ENCODE measurements at regions not wholly inside any gene's neighbourhood (a gene's known extent, or its start where the extent isn't known, plus 50 kb on each side); places are given as distances from the start of the nearest gene placed in this dataset.

- no peak for DNase-seq
- Mint-ChIP-seq H3K27me3 (ENCODE audit: low read depth) (no peaks in the 10 kb centered on the region; the same call in 1 of the 2 replicates), H3K4me3 (no peak overlapping the region), H3K27ac (no peak overlapping the region), H3K36me3 (ENCODE audit: insufficient read depth in 1 of 3, low read depth in 3 of 3) (peaks cover 2 to 19% (median 14%) of the 10 kb centered on the region in 3 experiments; a peak in 5 of 7 replicates), H3K4me1 (peaks cover 10 to 15% of the 10 kb centered on the region in 2 experiments), H3K9me3 (peaks cover 12 to 21% of the 10 kb centered on the region in 2 experiments)
- Histone ChIP-seq H3K23me2 (ENCODE audit: insufficient read length, low read depth, low read length, poor library complexity, severe bottlenecking) (no peaks in the 10 kb centered on the region), H4K20me1 (ENCODE audit: control insufficient read depth, insufficient read depth, insufficient read length) (no peaks in the 10 kb centered on the region), H3K79me1 (ENCODE audit: insufficient read depth, low read depth, low read length, poor library complexity, severe bottlenecking) (no peaks in the 10 kb centered on the region), H2BK120ac (ENCODE audit: low read depth, low read length, poor library complexity, severe bottlenecking) (no peak overlapping the region), H2BK20ac (ENCODE audit: low read depth, low read length, poor library complexity, severe bottlenecking) (no peak overlapping the region), H3K27me3 (ENCODE audit: insufficient read depth, low read length) (no peaks in the 10 kb centered on the region), H3K23ac (ENCODE audit: insufficient read length, low read depth, low read length) (no peak overlapping the region), H2AFZ (ENCODE audit: low read length) (no peak overlapping the region), H3K14ac (ENCODE audit: insufficient read depth, low read length) (no peak overlapping the region), H3K56ac (ENCODE audit: insufficient read length, low read depth, low read length) (no peak overlapping the region), H3K27ac (ENCODE audit: insufficient read length, low read depth, low read length) (no peak overlapping the region), H4K5ac (ENCODE audit: insufficient read length, low read depth, low read length) (no peak overlapping the region), H2BK12ac (ENCODE audit: insufficient read length, low read depth, low read length) (no peak overlapping the region), H3K9ac (ENCODE audit: extremely low read depth, insufficient read length, low read length) (no peak overlapping the region), H3K4me2 (ENCODE audit: insufficient read depth, insufficient read length, low read length) (no peak overlapping the region), H3K4me1 (ENCODE audit: insufficient read depth, low read length) (0 out of 2 replicates have a peak, but pooled peaks cover 4% of the 10 kb centered on the region), H2BK5ac (ENCODE audit: insufficient read length, low read length) (no peak overlapping the region), H3T11ph (ENCODE audit: low read length) (no peak overlapping the region), H3K18ac (ENCODE audit: insufficient read length, low read depth, low read length) (no peak overlapping the region), H2AK5ac (ENCODE audit: insufficient read length, low read length) (no peak overlapping the region), H4K91ac (ENCODE audit: insufficient read length, low read depth, low read length) (no peak overlapping the region), H3K9me3 (ENCODE audit: control insufficient read depth, low read depth, low read length) (no peaks in the 10 kb centered on the region), H3K4ac (ENCODE audit: low read depth, low read length) (no peak overlapping the region), H4K8ac (replicated peaks; ENCODE audit: insufficient read length, low read depth, low read length) (no peak overlapping the region), H2BK15ac (ENCODE audit: low read depth, low read length) (no peak overlapping the region), H3K79me2 (ENCODE audit: insufficient read depth, low read length) (no peaks in the 10 kb centered on the region)
- TF ChIP-seq, protein P1, sequence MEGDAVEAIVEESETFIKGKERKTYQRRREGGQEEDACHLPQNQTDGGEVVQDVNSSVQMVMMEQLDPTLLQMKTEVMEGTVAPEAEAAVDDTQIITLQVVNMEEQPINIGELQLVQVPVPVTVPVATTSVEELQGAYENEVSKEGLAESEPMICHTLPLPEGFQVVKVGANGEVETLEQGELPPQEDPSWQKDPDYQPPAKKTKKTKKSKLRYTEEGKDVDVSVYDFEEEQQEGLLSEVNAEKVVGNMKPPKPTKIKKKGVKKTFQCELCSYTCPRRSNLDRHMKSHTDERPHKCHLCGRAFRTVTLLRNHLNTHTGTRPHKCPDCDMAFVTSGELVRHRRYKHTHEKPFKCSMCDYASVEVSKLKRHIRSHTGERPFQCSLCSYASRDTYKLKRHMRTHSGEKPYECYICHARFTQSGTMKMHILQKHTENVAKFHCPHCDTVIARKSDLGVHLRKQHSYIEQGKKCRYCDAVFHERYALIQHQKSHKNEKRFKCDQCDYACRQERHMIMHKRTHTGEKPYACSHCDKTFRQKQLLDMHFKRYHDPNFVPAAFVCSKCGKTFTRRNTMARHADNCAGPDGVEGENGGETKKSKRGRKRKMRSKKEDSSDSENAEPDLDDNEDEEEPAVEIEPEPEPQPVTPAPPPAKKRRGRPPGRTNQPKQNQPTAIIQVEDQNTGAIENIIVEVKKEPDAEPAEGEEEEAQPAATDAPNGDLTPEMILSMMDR (conservative IDR thresholded peaks at IDR 0.05), result no peak
- no CpG with 5 or more reads among the region's 4 CpGs for WGBS (ENCODE audit: extremely low coverage, insufficient read length, low lambda C conversion rate)
Observed at GRCh38 chr1:185528084-185528676, 206.0 kb upstream of the HMCN1 start.

Data from H9 (cell line).